ENCODE measurements at regions not wholly inside any gene's neighbourhood (a gene's known extent, or its start where the extent isn't known, plus 50 kb on each side); places are given as distances from the start of the nearest gene placed in this dataset.

DNA sequence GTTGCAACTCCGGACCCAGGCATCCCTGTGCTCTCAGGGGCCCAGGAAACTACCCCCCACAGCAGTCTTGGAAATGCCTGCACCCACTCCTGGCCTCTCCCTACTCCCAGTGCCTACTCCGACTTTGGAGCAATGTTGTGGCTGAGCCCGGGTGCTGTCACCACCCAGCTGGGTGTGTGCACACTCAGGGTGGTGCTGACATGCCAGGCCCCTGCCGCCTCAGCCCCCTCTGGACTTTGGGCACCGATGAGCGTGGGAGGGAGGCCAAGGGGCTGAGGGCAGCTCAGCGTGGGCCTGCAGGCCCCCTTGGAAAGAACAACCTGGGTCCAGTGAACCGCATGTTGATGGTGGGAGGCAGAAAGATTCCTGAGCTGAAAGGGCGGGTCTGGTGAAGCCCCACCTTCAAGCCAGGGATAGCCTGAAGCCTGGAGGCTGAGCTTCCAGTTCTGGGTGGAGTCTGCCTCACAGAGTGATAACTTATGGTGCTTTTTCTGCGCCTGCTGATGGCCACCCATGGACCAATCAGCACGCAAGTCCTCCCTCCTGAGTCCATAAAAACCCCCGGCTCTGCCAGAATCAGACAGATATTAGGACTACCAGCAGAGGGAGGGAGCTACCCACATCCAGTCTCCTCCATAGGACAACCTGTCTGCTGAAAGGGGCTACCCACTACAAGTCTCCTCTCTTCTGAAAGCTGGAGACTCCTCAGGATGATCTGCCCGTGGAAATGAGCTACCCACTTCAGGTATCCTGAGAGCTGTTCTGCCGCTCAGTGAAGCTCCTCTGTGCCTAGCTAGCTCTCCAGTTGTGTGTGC, 380.4 kb upstream of the SORCS1 start:
- DNase-seq (ENCODE audit: low spot score) = no peak
- ChIA-PET POLR2A (no interaction called here), CTCF (ENCODE audit: unreplicated experiment) (no interaction called here)
- no TSS peak for BruUV-seq (replicated peaks)
- Histone ChIP-seq H3K27ac (ENCODE audit: low read depth, low read length, poor library complexity, severe bottlenecking) (no peak overlapping the region), H2AFZ (ENCODE audit: low read length) (no peak overlapping the region), H4K20me1 (ENCODE audit: insufficient read depth, low read length) (no peaks in the 10 kb centered on the region), H3K9me3 (ENCODE audit: low read length) (no peaks in the 10 kb centered on the region), H3K79me2 (ENCODE audit: insufficient read depth, low read depth, low read length) (no peaks in the 10 kb centered on the region), H3K9me2 (ENCODE audit: insufficient read depth, low read length) (no peaks in the 10 kb centered on the region), H3K4me1 (ENCODE audit: insufficient read depth, low read length, poor library complexity, severe bottlenecking) (no peaks in the 10 kb centered on the region), H3K36me3 (ENCODE audit: insufficient read depth, low read length) (no peaks in the 10 kb centered on the region), H3K4me2 (ENCODE audit: low read length) (no peak overlapping the region), H3K4me3 (ENCODE audit: low read depth, low read length, poor library complexity, severe bottlenecking) (no peak overlapping the region)
- intact Hi-C loops (cut with micrococcal nuclease; ENCODE audit: unreplicated experiment) = no loop called here
- no peak for TF ChIP-seq CTCF (conservative IDR thresholded peaks at IDR 0.05; ENCODE audit: low read length)
- no peak for TF ChIP-seq EZH2phosphoT487 (IDR thresholded peaks at IDR 0.05; ENCODE audit: borderline replicate concordance, low read depth, low read length)

- TF ChIP-seq EZH2phosphoT487 (IDR thresholded peaks at IDR 0.05; ENCODE audit: borderline replicate concordance, low read depth, low read length) = no peak
- no peak for TF ChIP-seq CTCF (conservative IDR thresholded peaks at IDR 0.05; ENCODE audit: low read length)
- Histone ChIP-seq H4K20me1 (ENCODE audit: insufficient read depth, low read length) (no peaks in the 10 kb centered on the region), H3K4me2 (ENCODE audit: low read length) (no peak overlapping the region), H3K9me3 (ENCODE audit: low read length) (no peaks in the 10 kb centered on the region), H2AFZ (ENCODE audit: low read length) (no peak overlapping the region), H3K36me3 (ENCODE audit: insufficient read depth, low read length) (no peaks in the 10 kb centered on the region), H3K4me1 (ENCODE audit: insufficient read depth, low read length, poor library complexity, severe bottlenecking) (no peaks in the 10 kb centered on the region), H3K4me3 (ENCODE audit: low read depth, low read length, poor library complexity, severe bottlenecking) (no peak overlapping the region), H3K9me2 (ENCODE audit: insufficient read depth, low read length) (no peaks in the 10 kb centered on the region), H3K27ac (ENCODE audit: low read depth, low read length, poor library complexity, severe bottlenecking) (no peak overlapping the region), H3K79me2 (ENCODE audit: insufficient read depth, low read depth, low read length) (no peaks in the 10 kb centered on the region)
- no peak for DNase-seq (ENCODE audit: low spot score)
- no TSS peak for BruUV-seq (replicated peaks)
- CTCF ChIA-PET (ENCODE audit: unreplicated experiment) = no interaction called here
- intact Hi-C loops (cut with micrococcal nuclease; ENCODE audit: unreplicated experiment) = no loop called here
- POLR2A ChIA-PET = interaction anchor here (0.7 to 1.4 kb wide), 2 partner anchors 12 to 18 kb away, joined by 3 to 4 read pairs; no protein-coding TSS in a partner anchor
These were observed 378.1 kb upstream of the SORCS1 start for GRCh38 chr10:107542607-107543006.

- H2AFZ ChIP-seq (ENCODE audit: low read length) = no peak overlapping the region
- BruUV-seq (replicated peaks) = no TSS peak
- H3K9me2 ChIP-seq (ENCODE audit: insufficient read depth, low read length) = no peaks in the 10 kb centered on the region
- H4K20me1 ChIP-seq (ENCODE audit: insufficient read depth, low read length) = no peaks in the 10 kb centered on the region
- ChIA-PET CTCF (ENCODE audit: unreplicated experiment) (no interaction called here), POLR2A (interaction anchor here (0.8 kb wide), 1 partner anchor 18 kb away, joined by 3 read pairs; no protein-coding TSS in a partner anchor)
- TF ChIP-seq EZH2phosphoT487 (IDR thresholded peaks at IDR 0.05; ENCODE audit: borderline replicate concordance, low read depth, low read length) = no peak
- no peak for TF ChIP-seq CTCF (conservative IDR thresholded peaks at IDR 0.05; ENCODE audit: low read length)
- H3K4me2 ChIP-seq (ENCODE audit: low read length) = no peak overlapping the region
- intact Hi-C loops (cut with micrococcal nuclease; ENCODE audit: unreplicated experiment) = no loop called here
- DNase-seq (ENCODE audit: low spot score) = no peak
- no peaks in the 10 kb centered on the region for H3K9me3 ChIP-seq (ENCODE audit: low read length)
- H3K79me2 ChIP-seq (ENCODE audit: insufficient read depth, low read depth, low read length) = no peaks in the 10 kb centered on the region
- H3K36me3 ChIP-seq (ENCODE audit: insufficient read depth, low read length) = no peaks in the 10 kb centered on the region
- no peaks in the 10 kb centered on the region for H3K4me1 ChIP-seq (ENCODE audit: insufficient read depth, low read length, poor library complexity, severe bottlenecking)
- no peak overlapping the region for H3K27ac ChIP-seq (ENCODE audit: low read depth, low read length, poor library complexity, severe bottlenecking)
- H3K4me3 ChIP-seq (ENCODE audit: low read depth, low read length, poor library complexity, severe bottlenecking) = no peak overlapping the region
These were observed 377.5 kb upstream of the SORCS1 start for GRCh38 chr10:107542016-107542415.

Data from OCI-LY7 (cell line).